Gastroesophageal sphincter (tissue), 3 donors: ENCODE measurements at regions not wholly inside any gene's neighbourhood (a gene's known extent, or its start where the extent isn't known, plus 50 kb on each side); places are given as distances from the start of the nearest gene placed in this dataset.

Source experiments
- EP300 ChIP-seq: sonication (generic); formaldehyde crosslinking; IDR thresholded peaks from one replicate; pipeline ENCODE4 v1.6.1; 2017; ENCODE audit warnings: antibody characterized with exemption, mild to moderate bottlenecking
- TF ChIP-seq, protein P1 (sequence below), 4 experiments: fragments of 200-600 bp in 2 of 4; fragments of 450-650 bp in 2 of 4; sonication (generic) in 1 of 4; IDR thresholded peaks; one replicate each; pipeline ENCODE4 v1.5.1; 2017 to 2019; ENCODE audit warnings: antibody characterized with exemption in 4 of 4, mild to moderate bottlenecking in 2 of 4, moderate library complexity in 2 of 4

DNA sequence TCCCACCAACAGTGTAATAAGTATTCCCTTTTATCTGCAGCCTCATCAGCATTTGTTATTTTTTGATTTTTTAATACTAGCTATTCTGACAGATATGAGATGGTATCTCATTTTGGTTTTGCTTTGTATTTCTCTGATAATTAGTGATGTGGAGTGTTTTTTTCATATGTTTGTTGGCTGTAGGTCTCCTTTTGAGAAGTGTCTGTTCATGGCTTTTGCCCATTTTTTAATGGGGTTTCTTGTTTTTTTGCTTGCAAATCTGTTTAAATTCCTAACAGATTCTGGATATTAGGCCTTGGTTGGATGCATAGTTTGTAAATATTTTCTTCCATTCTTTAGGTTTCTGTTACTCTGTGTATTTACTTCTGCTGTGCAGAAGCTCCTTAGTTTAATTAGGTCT lies 445.4 kb upstream of the DAB2 start:
- TF ChIP-seq, protein P1, sequence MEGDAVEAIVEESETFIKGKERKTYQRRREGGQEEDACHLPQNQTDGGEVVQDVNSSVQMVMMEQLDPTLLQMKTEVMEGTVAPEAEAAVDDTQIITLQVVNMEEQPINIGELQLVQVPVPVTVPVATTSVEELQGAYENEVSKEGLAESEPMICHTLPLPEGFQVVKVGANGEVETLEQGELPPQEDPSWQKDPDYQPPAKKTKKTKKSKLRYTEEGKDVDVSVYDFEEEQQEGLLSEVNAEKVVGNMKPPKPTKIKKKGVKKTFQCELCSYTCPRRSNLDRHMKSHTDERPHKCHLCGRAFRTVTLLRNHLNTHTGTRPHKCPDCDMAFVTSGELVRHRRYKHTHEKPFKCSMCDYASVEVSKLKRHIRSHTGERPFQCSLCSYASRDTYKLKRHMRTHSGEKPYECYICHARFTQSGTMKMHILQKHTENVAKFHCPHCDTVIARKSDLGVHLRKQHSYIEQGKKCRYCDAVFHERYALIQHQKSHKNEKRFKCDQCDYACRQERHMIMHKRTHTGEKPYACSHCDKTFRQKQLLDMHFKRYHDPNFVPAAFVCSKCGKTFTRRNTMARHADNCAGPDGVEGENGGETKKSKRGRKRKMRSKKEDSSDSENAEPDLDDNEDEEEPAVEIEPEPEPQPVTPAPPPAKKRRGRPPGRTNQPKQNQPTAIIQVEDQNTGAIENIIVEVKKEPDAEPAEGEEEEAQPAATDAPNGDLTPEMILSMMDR (IDR thresholded peaks at IDR 0.05) = no peak
- TF ChIP-seq EP300 = no peak
